ENCODE measurements at regions not wholly inside any gene's neighbourhood (a gene's known extent, or its start where the extent isn't known, plus 50 kb on each side); places are given as distances from the start of the nearest gene placed in this dataset.

DNA sequence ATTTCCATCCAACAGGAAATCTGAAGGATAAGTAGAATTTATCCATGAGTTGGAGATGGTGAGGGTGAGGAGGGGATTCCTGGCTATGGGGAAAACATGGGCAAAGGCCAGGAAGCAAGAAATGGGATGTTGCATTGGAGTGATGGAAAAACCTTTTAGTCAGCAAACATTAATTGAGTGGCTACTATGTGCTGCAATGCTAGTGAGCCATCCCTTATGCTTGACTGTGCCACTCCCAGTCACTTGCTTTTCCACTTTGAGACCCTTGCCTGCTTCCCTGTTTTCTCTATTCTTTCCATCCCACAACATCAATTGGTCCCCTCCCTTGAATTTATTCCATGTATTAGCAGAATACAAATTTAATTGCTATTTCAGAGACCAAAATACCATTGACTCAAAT lies 252.7 kb upstream of the HABP2 start:
- H3K36me3 Mint-ChIP-seq (ENCODE audit: low read depth): no peaks in the 10 kb centered on the region
- TF ChIP-seq, protein P1, sequence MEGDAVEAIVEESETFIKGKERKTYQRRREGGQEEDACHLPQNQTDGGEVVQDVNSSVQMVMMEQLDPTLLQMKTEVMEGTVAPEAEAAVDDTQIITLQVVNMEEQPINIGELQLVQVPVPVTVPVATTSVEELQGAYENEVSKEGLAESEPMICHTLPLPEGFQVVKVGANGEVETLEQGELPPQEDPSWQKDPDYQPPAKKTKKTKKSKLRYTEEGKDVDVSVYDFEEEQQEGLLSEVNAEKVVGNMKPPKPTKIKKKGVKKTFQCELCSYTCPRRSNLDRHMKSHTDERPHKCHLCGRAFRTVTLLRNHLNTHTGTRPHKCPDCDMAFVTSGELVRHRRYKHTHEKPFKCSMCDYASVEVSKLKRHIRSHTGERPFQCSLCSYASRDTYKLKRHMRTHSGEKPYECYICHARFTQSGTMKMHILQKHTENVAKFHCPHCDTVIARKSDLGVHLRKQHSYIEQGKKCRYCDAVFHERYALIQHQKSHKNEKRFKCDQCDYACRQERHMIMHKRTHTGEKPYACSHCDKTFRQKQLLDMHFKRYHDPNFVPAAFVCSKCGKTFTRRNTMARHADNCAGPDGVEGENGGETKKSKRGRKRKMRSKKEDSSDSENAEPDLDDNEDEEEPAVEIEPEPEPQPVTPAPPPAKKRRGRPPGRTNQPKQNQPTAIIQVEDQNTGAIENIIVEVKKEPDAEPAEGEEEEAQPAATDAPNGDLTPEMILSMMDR (IDR thresholded peaks at IDR 0.05): no peak
- POLR2A ChIA-PET: no interaction called here
- intact Hi-C loops (cut with DNase I, micrococcal nuclease): no loop called here
- peaks cover 26% of the 10 kb centered on the region for H3K27me3 Mint-ChIP-seq
- Histone ChIP-seq H3K27me3 (ENCODE audit: control insufficient read depth in 1 of 2, insufficient read depth in 2 of 2, low read length in 2 of 2) (no peaks in the 10 kb centered on the region), H3K4me1 (ENCODE audit: insufficient read depth, low read length) (no peaks in the 10 kb centered on the region), H3K36me3 (ENCODE audit: insufficient read depth, low read length) (no peaks in the 10 kb centered on the region), H3K27ac (ENCODE audit: low read depth in 1 of 2, low read length in 2 of 2) (no peak overlapping the region), H3K4me3 (ENCODE audit: low read length) (no peak overlapping the region), H3K9me3 (ENCODE audit: control insufficient read depth in 1 of 2, insufficient read depth in 1 of 2, low read length in 2 of 2) (no peaks in the 10 kb centered on the region)
- no peaks in the 10 kb centered on the region for H3K4me1 Mint-ChIP-seq (ENCODE audit: low read depth)
- no peak overlapping the region for H3K4me3 Mint-ChIP-seq
- H3K9me3 Mint-ChIP-seq: no peaks in the 10 kb centered on the region
- DNase-seq: no peak
- no peak overlapping the region for H3K27ac Mint-ChIP-seq
- CTCF ChIA-PET: no interaction called here
- no peak for ATAC-seq (ENCODE audit: poor library complexity)

DNA sequence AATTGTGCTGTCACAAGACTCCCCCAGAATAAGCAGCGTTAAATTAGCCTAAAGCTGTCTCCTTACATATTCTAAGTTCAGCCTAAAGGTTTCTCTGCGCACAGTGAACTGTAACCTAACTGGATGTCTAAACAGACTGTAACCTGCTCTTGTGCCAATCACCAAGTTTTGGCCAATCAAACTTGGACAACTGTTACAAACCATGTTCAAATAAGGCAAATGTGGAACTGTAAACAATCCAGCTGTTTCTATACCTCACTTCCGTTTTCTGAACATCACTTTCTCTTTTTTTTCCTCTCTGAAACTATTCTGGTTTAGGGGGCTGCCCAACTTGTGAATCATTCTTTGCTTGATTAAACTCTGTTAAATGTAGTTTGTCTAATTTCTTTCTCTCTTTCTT lies 252.2 kb upstream of the HABP2 start:
- CTCF ChIA-PET: no interaction called here
- Histone ChIP-seq H3K9me3 (ENCODE audit: control insufficient read depth in 1 of 2, insufficient read depth in 1 of 2, low read length in 2 of 2) (no peaks in the 10 kb centered on the region), H3K4me1 (ENCODE audit: insufficient read depth, low read length) (no peaks in the 10 kb centered on the region), H3K4me3 (ENCODE audit: low read length) (no peak overlapping the region), H3K36me3 (ENCODE audit: insufficient read depth, low read length) (no peaks in the 10 kb centered on the region), H3K27me3 (ENCODE audit: control insufficient read depth in 1 of 2, insufficient read depth in 2 of 2, low read length in 2 of 2) (no peaks in the 10 kb centered on the region), H3K27ac (ENCODE audit: low read depth in 1 of 2, low read length in 2 of 2) (no peak overlapping the region)
- Mint-ChIP-seq H3K4me1 (ENCODE audit: low read depth) (no peaks in the 10 kb centered on the region), H3K9me3 (no peaks in the 10 kb centered on the region), H3K4me3 (no peak overlapping the region), H3K36me3 (ENCODE audit: low read depth) (no peaks in the 10 kb centered on the region), H3K27ac (no peak overlapping the region), H3K27me3 (peaks cover 26% of the 10 kb centered on the region)
- intact Hi-C loops (cut with DNase I, micrococcal nuclease): no loop called here
- TF ChIP-seq, protein P1 (IDR thresholded peaks at IDR 0.05): no peak
- POLR2A ChIA-PET: no interaction called here
- ATAC-seq (ENCODE audit: poor library complexity): no peak
- peak in 3 of 14 experiments; percentile 24 to 50 (median 44) for DNase-seq

DNA sequence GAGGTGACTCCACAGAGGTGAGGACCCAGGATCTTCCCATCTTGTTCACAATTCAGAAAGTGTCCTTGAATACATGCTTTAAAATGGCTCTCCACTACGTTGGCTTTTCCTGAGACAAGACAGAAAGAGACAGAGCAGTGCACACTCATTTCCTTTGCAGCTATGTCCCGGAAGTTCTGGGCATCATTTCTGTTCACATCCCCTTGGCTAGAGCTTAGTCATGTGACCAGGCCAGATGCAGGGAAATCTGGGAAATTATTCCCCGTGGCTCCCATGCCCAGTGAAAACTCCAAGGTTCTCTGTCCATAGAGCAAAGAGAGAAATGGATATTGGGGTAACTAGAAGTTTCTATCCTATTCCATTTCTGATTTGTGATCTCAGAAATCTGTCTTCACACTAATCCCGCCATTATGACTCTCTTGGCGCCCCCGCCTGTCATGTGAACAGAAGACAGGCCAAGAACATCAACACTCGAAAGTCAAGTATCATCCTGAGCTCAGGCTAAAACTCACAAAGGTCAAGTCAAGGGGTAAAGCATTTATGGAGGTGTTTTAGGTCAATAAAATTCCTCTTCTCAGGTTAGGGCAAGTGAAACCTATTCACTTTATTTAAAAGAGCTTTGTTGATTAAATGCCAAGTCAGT lies 251.4 kb upstream of the HABP2 start:
- no peak overlapping the region for H3K27ac ChIP-seq (ENCODE audit: low read depth in 1 of 2, low read length in 2 of 2)
- DNase-seq (no peak), ATAC-seq (ENCODE audit: poor library complexity) (no peak)
- H3K27me3 ChIP-seq (ENCODE audit: control insufficient read depth in 1 of 2, insufficient read depth in 2 of 2, low read length in 2 of 2): no peaks in the 10 kb centered on the region
- Mint-ChIP-seq H3K27ac (no peak overlapping the region), H3K4me3 (no peak overlapping the region), H3K9me3 (no peaks in the 10 kb centered on the region), H3K4me1 (ENCODE audit: low read depth) (no peaks in the 10 kb centered on the region), H3K27me3 (peaks cover 26% of the 10 kb centered on the region), H3K36me3 (ENCODE audit: low read depth) (no peaks in the 10 kb centered on the region)
- ChIA-PET CTCF (no interaction called here), POLR2A (no interaction called here)
- no peaks in the 10 kb centered on the region for H3K9me3 ChIP-seq (ENCODE audit: control insufficient read depth in 1 of 2, insufficient read depth in 1 of 2, low read length in 2 of 2)
- TF ChIP-seq, protein P1 (IDR thresholded peaks at IDR 0.05): no peak
- no peaks in the 10 kb centered on the region for H3K4me1 ChIP-seq (ENCODE audit: insufficient read depth, low read length)
- H3K36me3 ChIP-seq (ENCODE audit: insufficient read depth, low read length): no peaks in the 10 kb centered on the region
- no peak overlapping the region for H3K4me3 ChIP-seq (ENCODE audit: low read length)
- intact Hi-C loops (cut with DNase I, micrococcal nuclease): no loop called here

Measured in CD4-positive, alpha-beta T cell (primary cell).